WI38 (cell line): ENCODE measurements at regions not wholly inside any gene's neighbourhood (a gene's known extent, or its start where the extent isn't known, plus 50 kb on each side); places are given as distances from the start of the nearest gene placed in this dataset.
"Not testable (repeated sequence)": the region's sequence is repeated elsewhere in the genome, so short reads cannot be mapped to it uniquely, and the experiment has no call there.

Source experiments
- H3K4me3 ChIP-seq: 2 replicates; pipeline ENCODE4 v1.5.1; 2011; ENCODE audit warnings: low read depth, mild to moderate bottlenecking, control low read depth, low read length
- CTCF ChIP-seq: IDR thresholded peaks from 2 replicates; pipeline ENCODE4 v1.5.1; 2012; ENCODE audit warnings: low read depth, mild to moderate bottlenecking, control low read depth, low read length

- TF ChIP-seq CTCF = no peak
- H3K4me3 ChIP-seq = no peak overlapping the region
Observed at GRCh38 chr7:115216652-115217051, 294.8 kb downstream of the MDFIC start.

GRCh38 chr7:115211171-115211570 is 289.3 kb downstream of the MDFIC start:
- H3K4me3 ChIP-seq = no peak overlapping the region
- no peak for TF ChIP-seq CTCF

- TF ChIP-seq CTCF = no peak
- H3K4me3 ChIP-seq = no peak overlapping the region
Observed at GRCh38 chr7:115210552-115210951, 288.7 kb downstream of the MDFIC start.

GRCh38 chr7:115208710-115209560 is 287.0 kb downstream of the MDFIC start:
- H3K4me3 ChIP-seq = no peak overlapping the region
- no peak for TF ChIP-seq CTCF

GRCh38 chr7:115206374-115206773 is 284.5 kb downstream of the MDFIC start:
- not testable (repeated sequence) for H3K4me3 ChIP-seq

- no peak for TF ChIP-seq CTCF
- no peak overlapping the region for H3K4me3 ChIP-seq
Observed at GRCh38 chr7:115198143-115198542, 276.2 kb downstream of the MDFIC start.

GRCh38 chr7:115195208-115195607 is 273.3 kb downstream of the MDFIC start:
- no peak for TF ChIP-seq CTCF
- no peak overlapping the region for H3K4me3 ChIP-seq

- H3K4me3 ChIP-seq = no peak overlapping the region
- TF ChIP-seq CTCF = no peak
Observed at GRCh38 chr7:115191526-115191925, 269.6 kb downstream of the MDFIC start.
